DOHH2 (cell line): ENCODE measurements at regions not wholly inside any gene's neighbourhood (a gene's known extent, or its start where the extent isn't known, plus 50 kb on each side); places are given as distances from the start of the nearest gene placed in this dataset.
"Not testable (repeated sequence)": the region's sequence is repeated elsewhere in the genome, so short reads cannot be mapped to it uniquely, and the experiment has no call there.

Experiments used
- H3F3A ChIP-seq: fragments of 200-600 bp; sonication (generic), shearing (Covaris generic); 2 replicates; pipeline ENCODE4 v1.6.0; 2016; ENCODE audit warnings: antibody characterized with exemption, mild to moderate bottlenecking; ENCODE audit not compliant: control insufficient read depth, insufficient read depth
- H3K27ac ChIP-seq: fragments of 200-600 bp; sonication (generic); 2 replicates; pipeline ENCODE4 v1.5.1; 2014; ENCODE audit warnings: low read depth, mild to moderate bottlenecking, low read length, moderate library complexity
- H3K27me3 ChIP-seq: fragments of 200-600 bp; sonication (generic); 2 replicates; pipeline ENCODE4 v1.6.1; 2014; ENCODE audit warnings: mild to moderate bottlenecking, low read length, mixed read lengths; ENCODE audit not compliant: control insufficient read depth
- H3K36me3 ChIP-seq: fragments of 200-600 bp; sonication (generic); 2 replicates; pipeline ENCODE4 v1.6.1; 2014; ENCODE audit warnings: mild to moderate bottlenecking, low read length, moderate library complexity, mixed read lengths; ENCODE audit not compliant: control insufficient read depth
- H3K4me1 ChIP-seq: fragments of 200-600 bp; sonication (generic); 2 replicates; pipeline ENCODE4 v1.6.1; 2014; ENCODE audit warnings: mild to moderate bottlenecking, low read length, mixed read lengths; ENCODE audit not compliant: control insufficient read depth
- H3K4me2 ChIP-seq: fragments of 200-600 bp; sonication (generic); 2 replicates; pipeline ENCODE4 v1.6.0; 2014; ENCODE audit warnings: mild to moderate bottlenecking, low read length, moderate library complexity
- H3K4me3 ChIP-seq: fragments of 200-600 bp; sonication (generic); 2 replicates; pipeline ENCODE4 v1.5.1; 2014; ENCODE audit warnings: mild to moderate bottlenecking, low read length, mixed read lengths
- H3K79me2 ChIP-seq: fragments of 200-600 bp; sonication (generic); 2 replicates; pipeline ENCODE4 v1.6.1; 2014; ENCODE audit warnings: mild to moderate bottlenecking, low read length, mixed read lengths; ENCODE audit not compliant: control insufficient read depth
- H3K9me2 ChIP-seq: fragments of 200-600 bp; sonication (generic); replicated peaks from 2 replicates; pipeline ENCODE4 v1.6.1; 2014; ENCODE audit warnings: mild to moderate bottlenecking, low read length, mixed read lengths; ENCODE audit not compliant: control insufficient read depth
- H3K9me3 ChIP-seq: fragments of 200-600 bp; sonication (generic); 2 replicates; pipeline ENCODE4 v1.6.1; 2014; ENCODE audit warnings: antibody characterized with exemption, low read length, mixed read lengths; ENCODE audit not compliant: control insufficient read depth, insufficient read depth
- H4K20me1 ChIP-seq: fragments of 200-600 bp; sonication (generic); 2 replicates; pipeline ENCODE4 v1.6.0; 2014; ENCODE audit warnings: low read depth, mild to moderate bottlenecking, antibody characterized with exemption, low read length, moderate library complexity; ENCODE audit not compliant: control insufficient read depth, insufficient read depth
- CTCF ChIP-seq: fragments of 200-600 bp; sonication (generic); IDR thresholded peaks from one replicate; pipeline ENCODE4 v1.5.1; 2014; ENCODE audit warnings: antibody characterized with exemption, mild to moderate bottlenecking, low read depth, low read length; ENCODE audit not compliant: poor library complexity, severe bottlenecking

- not testable (repeated sequence) for H4K20me1 ChIP-seq, H3K4me2 ChIP-seq, H3K36me3 ChIP-seq, H3K4me3 ChIP-seq, H3K79me2 ChIP-seq, H3K9me2 ChIP-seq, H3K27ac ChIP-seq, H3K27me3 ChIP-seq
- Histone ChIP-seq H3F3A (peaks cover 10% of the 10 kb centered on the region), H3K4me1 (peaks cover 25% of the 10 kb centered on the region), H3K9me3 (peaks cover 12% of the 10 kb centered on the region)
- peak; percentile 49 for TF ChIP-seq CTCF
Measured at GRCh38 chr12:131623404-131624368, 87.2 kb upstream of the SFSWAP start.

GRCh38 chr12:131624369-131624739 lies 86.5 kb upstream of the SFSWAP start:
- H3K27ac ChIP-seq, H3K79me2 ChIP-seq, H3K27me3 ChIP-seq, H3K36me3 ChIP-seq, H3K4me3 ChIP-seq, H3K9me2 ChIP-seq, H4K20me1 ChIP-seq, H3K4me2 ChIP-seq: not testable (repeated sequence)
- Histone ChIP-seq H3F3A (peaks cover 10% of the 10 kb centered on the region), H3K4me1 (peaks cover 25% of the 10 kb centered on the region), H3K9me3 (peaks cover 15% of the 10 kb centered on the region)

GRCh38 chr12:131624756-131625501 lies 86.0 kb upstream of the SFSWAP start:
- H3K79me2 ChIP-seq, H3K4me3 ChIP-seq, H3K27ac ChIP-seq, H4K20me1 ChIP-seq, H3K36me3 ChIP-seq, H3K4me2 ChIP-seq, H3K9me2 ChIP-seq, H3K27me3 ChIP-seq: not testable (repeated sequence)
- Histone ChIP-seq H3K4me1 (peaks cover 25% of the 10 kb centered on the region), H3F3A (peaks cover 10% of the 10 kb centered on the region), H3K9me3 (peaks cover 15% of the 10 kb centered on the region)

GRCh38 chr12:131625966-131626722 lies 84.7 kb upstream of the SFSWAP start:
- H3K9me2 ChIP-seq, H3K4me3 ChIP-seq, H3K36me3 ChIP-seq, H3K4me2 ChIP-seq, H3K27me3 ChIP-seq, H4K20me1 ChIP-seq, H3K79me2 ChIP-seq: not testable (repeated sequence)
- Histone ChIP-seq H3K9me3 (peaks cover 15% of the 10 kb centered on the region), H3K4me1 (peaks cover 25% of the 10 kb centered on the region), H3K27ac (peak overlapping the region; percentile 37; the same call in 1 of the 2 replicates), H3F3A (peaks cover 10% of the 10 kb centered on the region)

GRCh38 chr12:131627151-131628022 lies 83.5 kb upstream of the SFSWAP start:
- H3K4me1 ChIP-seq, result peaks cover 30% of the 10 kb centered on the region
- H3K27me3 ChIP-seq, H3K36me3 ChIP-seq, H4K20me1 ChIP-seq, H3K79me2 ChIP-seq, H3K9me2 ChIP-seq: not testable (repeated sequence)
- H3K4me2 ChIP-seq, result peak overlapping the region; percentile 39
- H3K9me3 ChIP-seq, result peaks cover 15% of the 10 kb centered on the region
- peak overlapping the region; percentile 80 for H3K27ac ChIP-seq
- peaks cover 10% of the 10 kb centered on the region for H3F3A ChIP-seq
- H3K4me3 ChIP-seq, result peak overlapping the region; percentile 42
